ENCODE measurements at regions not wholly inside any gene's neighbourhood (a gene's known extent, or its start where the extent isn't known, plus 50 kb on each side); places are given as distances from the start of the nearest gene placed in this dataset.

DNA sequence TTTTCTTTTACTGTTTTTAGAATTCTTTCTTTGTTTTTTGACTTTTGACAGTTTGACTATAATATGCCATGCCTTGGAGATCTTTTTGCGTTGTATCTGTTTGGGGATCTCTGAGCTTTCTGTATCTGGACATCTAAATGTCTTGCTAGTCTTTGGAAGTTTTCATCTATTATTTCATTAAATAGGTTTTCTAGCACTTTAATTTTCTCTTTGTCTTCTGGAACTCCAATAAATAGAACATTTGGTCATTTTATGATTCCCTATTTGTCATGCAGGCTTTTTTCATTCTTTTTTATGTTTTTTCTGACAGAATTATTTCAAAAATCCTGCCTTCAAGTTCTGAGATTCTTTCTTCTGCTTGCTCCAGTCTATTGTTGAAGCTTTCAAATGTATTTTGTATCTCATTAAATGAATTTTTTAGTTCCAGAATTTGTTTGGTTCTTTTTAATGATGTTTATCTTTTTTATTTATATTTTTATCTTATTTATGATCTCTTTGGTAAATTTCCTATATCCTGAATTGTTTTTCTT is 201.4 kb downstream of the CHD9NB start:
- CTCF ChIA-PET = interaction anchor here (0.6 to 0.8 kb wide), 2 partner anchors 35 to 1399 kb away, joined by 3 read pairs; no protein-coding TSS in a partner anchor
- in situ Hi-C loops (cut with MboI) (no loop called here), intact Hi-C loops (cut with micrococcal nuclease; ENCODE audit: unreplicated experiment) (no loop called here)
- TF ChIP-seq FOS (IDR thresholded peaks at IDR 0.05; ENCODE audit: borderline replicate concordance, extremely low read depth, insufficient read length) (no peak), MLLT1 (IDR thresholded peaks at IDR 0.05) (no peak), IRF5 (IDR thresholded peaks at IDR 0.05; ENCODE audit: borderline replicate concordance) (no peak), IKZF2 (IDR thresholded peaks at IDR 0.05) (no peak), YBX1 (IDR thresholded peaks at IDR 0.05) (no peak), NFXL1 (IDR thresholded peaks at IDR 0.05; ENCODE audit: borderline replicate concordance) (no peak), SUZ12 (IDR thresholded peaks at IDR 0.05; ENCODE audit: unreplicated experiment) (no peak), PML (IDR thresholded peaks at IDR 0.05; ENCODE audit: low read length) (no peak), NFYB (IDR thresholded peaks at IDR 0.05; ENCODE audit: insufficient read depth, low read depth, low read length) (no peak), SMC3 (IDR thresholded peaks at IDR 0.05; ENCODE audit: borderline replicate concordance, low read length) (no peak), BCL11A (IDR thresholded peaks at IDR 0.05; ENCODE audit: low read depth, low read length) (no peak)
- H3K9me3 ChIP-seq (replicated peaks; ENCODE audit: control insufficient read depth, insufficient read depth, low read length) = no peaks in the 10 kb centered on the region; the same call in 2 of the 3 replicates
- H3K36me3 ChIP-seq (ENCODE audit: control insufficient read depth in 2 of 2, insufficient read depth in 2 of 2, low read length in 1 of 2) = no peaks in the 10 kb centered on the region
- SMC1A ChIA-PET (ENCODE audit: uncharacterized antibody, unreplicated experiment) = no interaction called here
- no peak overlapping the region for H3K27ac ChIP-seq (ENCODE audit: control insufficient read depth, insufficient read depth)
- WGBS (ENCODE audit: insufficient coverage, insufficient replicate concordance, low lambda C conversion rate, missing lambda C conversion rate) = 36% methylated on average over 1 of the region's 1 CpG
- no peaks in the 10 kb centered on the region for H3K79me2 ChIP-seq (ENCODE audit: control insufficient read depth, insufficient read depth, low read length)
- H3K4me3 ChIP-seq = no peak overlapping the region
- no peaks in the 10 kb centered on the region for H3K4me1 ChIP-seq (ENCODE audit: control insufficient read depth, insufficient read depth, low read length)
- H3K9ac ChIP-seq (ENCODE audit: control insufficient read depth, insufficient read depth, low read length) = no peak overlapping the region
- no TSS peak for BruUV-seq (replicated peaks)
- DNase-seq (ENCODE audit: low read depth, low spot score) = no peak
- no peak overlapping the region for H3K4me2 ChIP-seq (ENCODE audit: control insufficient read depth, insufficient read depth)
- RAD21 ChIA-PET (ENCODE audit: unreplicated experiment) = no interaction called here
- POLR2A ChIA-PET = no interaction called here
- no peaks in the 10 kb centered on the region for H4K20me1 ChIP-seq (ENCODE audit: control insufficient read depth, insufficient read depth)
- H3K27me3 ChIP-seq (replicated peaks in 1 of 2; ENCODE audit: control insufficient read depth in 2 of 2, insufficient read depth in 2 of 2, low read length in 1 of 2) = no peaks in the 10 kb centered on the region
- FAIRE-seq = no peak
- H2AFZ ChIP-seq (ENCODE audit: control insufficient read depth, low read depth, low read length) = no peak overlapping the region
- no peak for ATAC-seq

Measured in GM12878 (cell line).